Mesenchymal stem cell (in vitro differentiated cells and primary cell): ENCODE measurements at regions not wholly inside any gene's neighbourhood (a gene's known extent, or its start where the extent isn't known, plus 50 kb on each side); places are given as distances from the start of the nearest gene placed in this dataset.
"Not testable (repeated sequence)": the region's sequence is repeated elsewhere in the genome, so short reads cannot be mapped to it uniquely, and the experiment has no call there.

Source experiments
- DNase-seq: peaks from one replicate; pipeline ENCODE4 v3.0.0-alpha.2; 2013
- H2AFZ ChIP-seq: one replicate; pipeline ENCODE4 v1.6.1; 2013; ENCODE audit warnings: low read depth, mild to moderate bottlenecking, control low read depth, inconsistent platforms, low read length, moderate library complexity
- H2AK5ac ChIP-seq: 2 replicates; pipeline ENCODE4 v1.6.1; 2013; ENCODE audit warnings: low read length, moderate library complexity, mild to moderate bottlenecking, inconsistent platforms; ENCODE audit not compliant: severe bottlenecking
- H2BK120ac ChIP-seq: one replicate; pipeline ENCODE4 v1.6.1; 2013; ENCODE audit warnings: low read depth, mild to moderate bottlenecking, inconsistent platforms, low read length, moderate library complexity
- H2BK12ac ChIP-seq, 2 experiments: one replicate each; pipeline ENCODE4 v1.6.1; 2013; ENCODE audit warnings: inconsistent platforms in 2 of 2, low read length in 2 of 2, mild to moderate bottlenecking in 2 of 2, moderate library complexity in 2 of 2, control low read depth in 1 of 2
- H2BK15ac ChIP-seq: one replicate; pipeline ENCODE4 v1.6.1; 2013; ENCODE audit warnings: mild to moderate bottlenecking, low read depth, inconsistent platforms; ENCODE audit not compliant: poor library complexity, severe bottlenecking
- H2BK5ac ChIP-seq: 2 replicates; pipeline ENCODE4 v1.6.1; 2013; ENCODE audit warnings: low read depth, mild to moderate bottlenecking, low read length, control low read depth, inconsistent platforms; ENCODE audit not compliant: poor library complexity, severe bottlenecking
- H3K14ac ChIP-seq, 2 experiments: one replicate each; pipeline ENCODE4 v1.6.1; 2013; ENCODE audit warnings: inconsistent platforms in 2 of 2, low read length in 2 of 2, control low read depth in 1 of 2, mild to moderate bottlenecking in 1 of 2, moderate library complexity in 1 of 2
- H3K18ac ChIP-seq, 2 experiments: one replicate each; pipeline ENCODE4 v1.6.1; 2013; ENCODE audit warnings: inconsistent platforms in 2 of 2, low read length in 2 of 2, control low read depth in 1 of 2, low read depth in 1 of 2, mild to moderate bottlenecking in 1 of 2
- H3K23ac ChIP-seq, 2 experiments: one replicate each; pipeline ENCODE4 v1.6.1; 2013; ENCODE audit warnings: inconsistent platforms in 2 of 2, low read length in 2 of 2, mild to moderate bottlenecking in 2 of 2, moderate library complexity in 2 of 2, control low read depth in 1 of 2
- H3K27ac ChIP-seq: 2 replicates; pipeline ENCODE4 v1.5.1; 2013; ENCODE audit warnings: mild to moderate bottlenecking, moderate library complexity, low read length, control low read depth, inconsistent platforms; ENCODE audit not compliant: poor library complexity, severe bottlenecking
- H3K27me3 ChIP-seq, 2 experiments: 2 replicates each; pipeline versions ENCODE4 v1.6.1 to v1.7.0; 2013; ENCODE audit warnings: low read length in 2 of 2, mild to moderate bottlenecking in 2 of 2, moderate library complexity in 2 of 2, control low read depth in 1 of 2, inconsistent platforms in 1 of 2; ENCODE audit not compliant: control insufficient read depth in 1 of 2, insufficient read depth in 1 of 2
- H3K36me3 ChIP-seq, 2 experiments: 2 replicates each; pipeline versions ENCODE4 v1.6.1 to v1.7.0; 2013; ENCODE audit warnings: low read length in 2 of 2, control low read depth in 1 of 2, inconsistent platforms in 1 of 2, low read depth in 1 of 2, mild to moderate bottlenecking in 1 of 2; ENCODE audit not compliant: insufficient read depth in 2 of 2, control insufficient read depth in 1 of 2
- H3K4ac ChIP-seq, 2 experiments: one replicate each; pipeline ENCODE4 v1.6.1; 2013; ENCODE audit warnings: inconsistent platforms in 2 of 2, low read length in 2 of 2, mild to moderate bottlenecking in 2 of 2, moderate library complexity in 2 of 2, control low read depth in 1 of 2, low read depth in 1 of 2
- H3K4me1 ChIP-seq: 2 replicates; pipeline ENCODE4 v1.6.1; 2013; ENCODE audit warnings: low read depth, low read length, control low read depth; ENCODE audit not compliant: control insufficient read depth, insufficient read depth
- H3K4me2 ChIP-seq: 2 replicates; pipeline ENCODE4 v1.6.1; 2013; ENCODE audit warnings: low read length, mild to moderate bottlenecking, inconsistent platforms; ENCODE audit not compliant: poor library complexity, severe bottlenecking
- H3K4me3 ChIP-seq, 2 experiments: 2 replicates each; pipeline versions ENCODE4 v1.5.1 to v1.7.0; 2013; ENCODE audit warnings: low read length in 2 of 2, mild to moderate bottlenecking in 2 of 2, control low read depth in 1 of 2, low read depth in 1 of 2; ENCODE audit not compliant: insufficient read depth in 1 of 2
- H3K79me1 ChIP-seq: replicated peaks from 2 replicates; pipeline ENCODE4 v1.6.1; 2013; ENCODE audit warnings: mild to moderate bottlenecking, control low read depth, low read length, inconsistent platforms; ENCODE audit not compliant: poor library complexity, severe bottlenecking
- H3K9ac ChIP-seq: 2 replicates; pipeline ENCODE4 v1.7.0; 2013; ENCODE audit warnings: mild to moderate bottlenecking, low read length, moderate library complexity
- H3K9me3 ChIP-seq: 2 replicates; pipeline ENCODE4 v1.7.0; 2013; ENCODE audit warnings: mild to moderate bottlenecking, low read length; ENCODE audit not compliant: control insufficient read depth
- H4K8ac ChIP-seq: one replicate; pipeline ENCODE4 v1.6.1; 2013; ENCODE audit warnings: inconsistent platforms, mild to moderate bottlenecking, low read length, moderate library complexity
- H4K91ac ChIP-seq: one replicate; pipeline ENCODE4 v1.6.1; 2013; ENCODE audit warnings: mild to moderate bottlenecking, low read length, inconsistent platforms
- WGBS: methylation state at CpG from one replicate; pipeline ENCODE4 v1.1.7; 2013; ENCODE audit warnings: mixed read lengths; 5-methylcytosine and 5-hydroxymethylcytosine counted together

- no peak overlapping the region for H4K91ac ChIP-seq
- H3K36me3 ChIP-seq = no peaks in the 10 kb centered on the region
- H2BK12ac ChIP-seq = no peak overlapping the region
- no peak overlapping the region for H3K27ac ChIP-seq
- no peaks in the 10 kb centered on the region for H3K4me1 ChIP-seq
- no peak overlapping the region for H2AK5ac ChIP-seq
- no peak overlapping the region for H3K4me3 ChIP-seq
- no peak overlapping the region for H3K9ac ChIP-seq
- no peak overlapping the region for H3K4me2 ChIP-seq
- H3K18ac ChIP-seq = no peak overlapping the region
- H3K23ac ChIP-seq = no peak overlapping the region
- H4K8ac ChIP-seq = no peak overlapping the region
- H3K14ac ChIP-seq = no peak overlapping the region
- no peaks in the 10 kb centered on the region for H3K9me3 ChIP-seq
- H2BK5ac ChIP-seq = no peak overlapping the region
- no peak overlapping the region for H3K4ac ChIP-seq
- no peaks in the 10 kb centered on the region for H3K27me3 ChIP-seq
- H2BK120ac ChIP-seq = no peak overlapping the region
- WGBS = 100% methylated on average over 1 of the region's 2 CpGs
- H2BK15ac ChIP-seq = no peak overlapping the region
- no peak for DNase-seq
- H2AFZ ChIP-seq = no peak overlapping the region
- no peaks in the 10 kb centered on the region for H3K79me1 ChIP-seq
These were observed 129.5 kb downstream of the TSEN15 start for GRCh38 chr1:184181044-184181443.

GRCh38 chr1:184183919-184184318 lies 132.4 kb downstream of the TSEN15 start:
- WGBS = 98% methylated on average over 3 of the region's 3 CpGs
- H4K91ac ChIP-seq = no peak overlapping the region
- no peak overlapping the region for H3K9ac ChIP-seq
- H3K4me3 ChIP-seq = no peak overlapping the region
- H3K36me3 ChIP-seq = no peaks in the 10 kb centered on the region
- H2BK5ac ChIP-seq = no peak overlapping the region
- no peaks in the 10 kb centered on the region for H3K79me1 ChIP-seq
- H3K9me3 ChIP-seq = no peaks in the 10 kb centered on the region
- H3K4me1 ChIP-seq = no peaks in the 10 kb centered on the region
- no peak for DNase-seq
- H2BK12ac ChIP-seq = no peak overlapping the region
- H3K4ac ChIP-seq = no peak overlapping the region
- no peak overlapping the region for H2AK5ac ChIP-seq
- no peak overlapping the region for H2BK120ac ChIP-seq
- H3K23ac ChIP-seq = no peak overlapping the region
- no peak overlapping the region for H3K4me2 ChIP-seq
- no peak overlapping the region for H4K8ac ChIP-seq
- H2AFZ ChIP-seq = no peak overlapping the region
- no peak overlapping the region for H3K18ac ChIP-seq
- no peak overlapping the region for H3K27ac ChIP-seq
- no peak overlapping the region for H3K14ac ChIP-seq
- no peaks in the 10 kb centered on the region for H3K27me3 ChIP-seq
- no peak overlapping the region for H2BK15ac ChIP-seq

- H3K9ac ChIP-seq, H3K4ac ChIP-seq, H2BK15ac ChIP-seq, H3K23ac ChIP-seq, DNase-seq, H3K4me3 ChIP-seq, H2BK120ac ChIP-seq, H2AK5ac ChIP-seq, H2AFZ ChIP-seq, H4K91ac ChIP-seq, H3K4me2 ChIP-seq, H2BK5ac ChIP-seq, H3K18ac ChIP-seq, H3K27ac ChIP-seq, H3K14ac ChIP-seq, H2BK12ac ChIP-seq, H3K4me1 ChIP-seq, H4K8ac ChIP-seq, H3K79me1 ChIP-seq, H3K9me3 ChIP-seq, H3K36me3 ChIP-seq, H3K27me3 ChIP-seq: not testable (repeated sequence)
- WGBS = no CpG with 5 or more reads among the region's 3 CpGs
These were observed 133.1 kb downstream of the TSEN15 start for GRCh38 chr1:184184614-184185013.

GRCh38 chr1:184185347-184185746 lies 133.8 kb downstream of the TSEN15 start:
- no peak overlapping the region for H4K91ac ChIP-seq
- H3K4me1 ChIP-seq = no peaks in the 10 kb centered on the region
- H3K79me1 ChIP-seq = no peaks in the 10 kb centered on the region
- no peaks in the 10 kb centered on the region for H3K9me3 ChIP-seq
- no peak overlapping the region for H2AK5ac ChIP-seq
- H2BK5ac ChIP-seq = no peak overlapping the region
- H2BK12ac ChIP-seq = no peak overlapping the region
- H3K14ac ChIP-seq = no peak overlapping the region
- H3K27me3 ChIP-seq = no peaks in the 10 kb centered on the region
- no peak overlapping the region for H3K9ac ChIP-seq
- no peak overlapping the region for H4K8ac ChIP-seq
- no peak overlapping the region for H3K27ac ChIP-seq
- no peak overlapping the region for H3K23ac ChIP-seq
- H2BK15ac ChIP-seq = no peak overlapping the region
- no peak overlapping the region for H3K18ac ChIP-seq
- H3K4me3 ChIP-seq = no peak overlapping the region
- H3K4me2 ChIP-seq = no peak overlapping the region
- no peak for DNase-seq
- H3K36me3 ChIP-seq = no peaks in the 10 kb centered on the region
- no peak overlapping the region for H2AFZ ChIP-seq
- 97% methylated on average over 3 of the region's 3 CpGs for WGBS
- H3K4ac ChIP-seq = no peak overlapping the region
- H2BK120ac ChIP-seq = no peak overlapping the region
